SH-SY5Y (cell line): ENCODE measurements at regions not wholly inside any gene's neighbourhood (a gene's known extent, or its start where the extent isn't known, plus 50 kb on each side); places are given as distances from the start of the nearest gene placed in this dataset.

Source experiments
- GATA2 ChIP-seq: IDR thresholded peaks from 2 replicates; pipeline ENCODE4 v1.6.1; 2011; ENCODE audit warnings: mild to moderate bottlenecking, low read depth, low read length
- GATA3 ChIP-seq: IDR thresholded peaks from 2 replicates; pipeline ENCODE4 v1.6.1; 2011; ENCODE audit warnings: low read depth, mild to moderate bottlenecking, low read length, moderate library complexity

DNA sequence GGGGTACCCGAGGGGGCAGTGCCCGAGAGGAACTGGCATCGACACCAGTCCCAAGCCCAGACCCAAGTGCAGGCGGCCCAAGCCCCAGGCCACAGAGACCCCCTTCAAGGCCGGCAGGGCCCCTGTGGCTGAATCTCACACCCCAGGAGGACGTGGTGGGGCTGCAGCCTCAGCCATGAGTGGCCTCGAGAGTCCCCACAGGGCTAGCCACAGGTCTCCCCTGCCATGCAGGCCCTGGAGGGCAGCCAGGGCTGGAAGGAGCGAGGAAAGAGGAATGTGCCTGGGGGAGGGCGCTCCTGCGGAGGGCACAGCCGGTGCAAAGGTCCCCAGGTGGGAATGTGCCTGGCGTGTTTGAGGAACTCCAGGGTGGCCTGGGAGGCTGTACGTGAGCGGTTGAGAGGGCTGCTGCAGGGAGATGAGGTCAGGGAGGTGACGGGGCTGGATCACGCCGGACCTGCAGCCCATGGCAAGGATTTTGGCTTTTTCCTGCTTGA is 86.1 kb downstream of the NCOR2 start:
- TF ChIP-seq GATA3 (no peak), GATA2 (no peak)
